ENCODE measurements at regions not wholly inside any gene's neighbourhood (a gene's known extent, or its start where the extent isn't known, plus 50 kb on each side); places are given as distances from the start of the nearest gene placed in this dataset.

DNA sequence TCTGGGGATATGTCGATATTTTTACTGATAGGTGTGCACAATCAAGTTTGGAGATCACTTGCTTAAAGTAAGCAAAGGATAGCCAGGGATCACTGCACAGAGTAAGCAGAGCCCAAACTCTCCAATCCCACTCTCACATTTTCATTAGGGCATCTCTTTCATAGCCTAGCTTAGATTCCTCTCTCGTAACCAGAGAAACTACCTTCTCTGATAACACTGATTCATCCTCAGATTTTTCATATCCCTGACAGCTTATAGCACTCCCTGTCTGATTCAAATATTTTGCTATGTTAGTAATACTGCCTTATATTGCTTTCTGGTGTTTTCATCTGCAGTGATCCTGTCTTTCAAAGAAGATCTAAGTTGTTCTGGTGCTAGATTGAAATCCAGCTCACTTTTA is 123.7 kb downstream of the CBLL2 start:
- H3K4me1 ChIP-seq (ENCODE audit: control insufficient read depth, insufficient read depth, low read length), result no peaks in the 10 kb centered on the region
- CTCF ChIA-PET, result interaction anchor here (0.7 kb wide), 1 partner anchor 492 kb away, joined by 3 read pairs; no protein-coding TSS in a partner anchor
- no peaks in the 10 kb centered on the region for H3K9me3 ChIP-seq (ENCODE audit: control insufficient read depth, insufficient read depth, low read depth, low read length)
- TF ChIP-seq ZBTB7A (tag by site-specific recombination; IDR thresholded peaks at IDR 0.05; ENCODE audit: low read depth) (no peak), ZXDB (tag by site-specific recombination; IDR thresholded peaks at IDR 0.05) (no peak), ZNF23 (tag by site-specific recombination; IDR thresholded peaks at IDR 0.05; ENCODE audit: borderline replicate concordance) (no peak)
- POLR2A ChIA-PET, result no interaction called here
- no peak overlapping the region for H3K27ac ChIP-seq (ENCODE audit: extremely low read depth, low read depth, low read length)
- H3K36me3 ChIP-seq (ENCODE audit: control insufficient read depth in 2 of 2, insufficient read depth in 1 of 2, low read length in 2 of 2), result no peaks in the 10 kb centered on the region
- no peak overlapping the region for H3K4me3 ChIP-seq (ENCODE audit: low read depth, low read length)

DNA sequence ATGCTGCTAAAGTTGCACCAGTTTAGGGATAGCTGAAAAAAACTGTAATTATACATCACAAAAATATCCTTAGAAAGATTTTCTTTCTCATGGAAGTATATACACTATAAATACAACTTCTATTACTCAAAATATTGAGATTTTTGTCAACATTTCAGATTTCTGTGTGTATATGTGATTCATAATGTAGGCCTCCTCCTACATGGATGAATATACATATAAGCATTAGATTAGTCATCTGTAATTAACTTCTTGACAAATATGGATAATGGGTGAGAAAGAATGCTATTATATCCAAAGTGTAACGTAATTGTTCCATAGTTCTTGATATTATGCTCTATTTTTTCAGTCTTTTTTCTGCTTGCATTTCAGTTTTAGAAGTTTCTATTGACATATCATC is 124.9 kb downstream of the CBLL2 start:
- TF ChIP-seq ZNF514 (tag by site-specific recombination; IDR thresholded peaks at IDR 0.05), result no peak
- no peaks in the 10 kb centered on the region for H3K9me3 ChIP-seq (ENCODE audit: control insufficient read depth, insufficient read depth, low read depth, low read length)
- no peak overlapping the region for H3K27ac ChIP-seq (ENCODE audit: extremely low read depth, low read depth, low read length)
- no peaks in the 10 kb centered on the region for H3K36me3 ChIP-seq (ENCODE audit: control insufficient read depth in 2 of 2, insufficient read depth in 1 of 2, low read length in 2 of 2)
- POLR2A ChIA-PET, result no interaction called here
- no peaks in the 10 kb centered on the region for H3K4me1 ChIP-seq (ENCODE audit: control insufficient read depth, insufficient read depth, low read length)
- H3K4me3 ChIP-seq (ENCODE audit: low read depth, low read length), result no peak overlapping the region
- CTCF ChIA-PET, result no interaction called here

- Histone ChIP-seq H3K27ac (ENCODE audit: extremely low read depth, low read depth, low read length) (no peak overlapping the region), H3K4me3 (ENCODE audit: low read depth, low read length) (no peak overlapping the region), H3K4me1 (ENCODE audit: control insufficient read depth, insufficient read depth, low read length) (no peaks in the 10 kb centered on the region), H3K9me3 (ENCODE audit: control insufficient read depth, insufficient read depth, low read depth, low read length) (no peaks in the 10 kb centered on the region), H3K36me3 (ENCODE audit: control insufficient read depth in 2 of 2, insufficient read depth in 1 of 2, low read length in 2 of 2) (no peaks in the 10 kb centered on the region)
- no peak for TF ChIP-seq KLF10 (tag by site-specific recombination; IDR thresholded peaks at IDR 0.05)
- TF ChIP-seq ZBTB17 (tag by site-specific recombination; IDR thresholded peaks at IDR 0.05), result no peak
- TF ChIP-seq ATF2 (tag by site-specific recombination; IDR thresholded peaks at IDR 0.05; ENCODE audit: low read depth), result no peak
- TF ChIP-seq ZNF791 (tag by site-specific recombination; IDR thresholded peaks at IDR 0.05), result no peak
- TF ChIP-seq TRIM28 (IDR thresholded peaks at IDR 0.05; ENCODE audit: borderline replicate concordance, low read length), result peak; percentile 62; the same call in 1 of the 2 replicates
- no peak for TF ChIP-seq ZNF585B (tag by site-specific recombination; IDR thresholded peaks at IDR 0.05)
- TF ChIP-seq, protein P1, sequence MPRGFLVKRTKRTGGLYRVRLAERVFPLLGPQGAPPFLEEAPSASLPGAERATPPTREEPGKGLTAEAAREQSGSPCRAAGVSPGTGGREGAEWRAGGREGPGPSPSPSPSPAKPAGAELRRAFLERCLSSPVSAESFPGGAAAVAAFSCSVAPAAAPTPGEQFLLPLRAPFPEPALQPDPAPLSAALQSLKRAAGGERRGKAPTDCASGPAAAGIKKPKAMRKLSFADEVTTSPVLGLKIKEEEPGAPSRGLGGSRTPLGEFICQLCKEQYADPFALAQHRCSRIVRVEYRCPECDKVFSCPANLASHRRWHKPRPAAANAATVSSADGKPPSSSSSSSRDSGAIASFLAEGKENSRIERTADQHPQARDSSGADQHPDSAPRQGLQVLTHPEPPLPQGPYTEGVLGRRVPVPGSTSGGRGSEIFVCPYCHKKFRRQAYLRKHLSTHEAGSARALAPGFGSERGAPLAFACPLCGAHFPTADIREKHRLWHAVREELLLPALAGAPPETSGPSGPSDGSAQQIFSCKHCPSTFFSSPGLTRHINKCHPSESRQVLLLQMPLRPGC (tag by site-specific recombination; IDR thresholded peaks at IDR 0.05), result no peak
- TF ChIP-seq SETDB1 (IDR thresholded peaks at IDR 0.05; ENCODE audit: insufficient read length, low read length), result peak; percentile 96
- no peak for TF ChIP-seq ZNF701 (tag by site-specific recombination; IDR thresholded peaks at IDR 0.05)
- no peak for TF ChIP-seq ZNF16 (tag by site-specific recombination; IDR thresholded peaks at IDR 0.05; ENCODE audit: low read depth)
- TF ChIP-seq ZNF561 (tag by site-specific recombination; IDR thresholded peaks at IDR 0.05; ENCODE audit: borderline replicate concordance), result no peak
- TF ChIP-seq ZNF571 (tag by site-specific recombination; IDR thresholded peaks at IDR 0.05), result no peak
- TF ChIP-seq ZNF391 (tag by site-specific recombination; IDR thresholded peaks at IDR 0.05; ENCODE audit: borderline replicate concordance, low read depth), result no peak
- no peak for TF ChIP-seq HOXA7 (CRISPR knock-in tag; IDR thresholded peaks at IDR 0.05; ENCODE audit: borderline replicate concordance)
- POLR2A ChIA-PET, result no interaction called here
- CTCF ChIA-PET, result no interaction called here
These were observed 126.9 kb downstream of the CBLL2 start for GRCh38 chrX:22399437-22400192.

Measured in HEK293 (cell line).